Cardiac muscle cell (in vitro differentiated cells and primary cell): ENCODE measurements at regions not wholly inside any gene's neighbourhood (a gene's known extent, or its start where the extent isn't known, plus 50 kb on each side); places are given as distances from the start of the nearest gene placed in this dataset.
A peak's percentile ranks its signal among the peaks of the same experiment; 100 is the strongest.
"Not testable (repeated sequence)": the region's sequence is repeated elsewhere in the genome, so short reads cannot be mapped to it uniquely, and the experiment has no call there.

Source experiments
- DNase-seq, 2 donors: peaks; one replicate each; pipeline versions ENCODE4 v3.0.0 to v3.0.0-alpha.2; 2010 to 2017; ENCODE audit warnings: low read depth in 1 of 2, low spot score in 1 of 2
- H3K27ac ChIP-seq: fragments of 200-600 bp; sonication (generic); 2 replicates; pipeline ENCODE4 v1.5.1; 2016
- H3K27me3 ChIP-seq: fragments of 200-600 bp; sonication (generic); 2 replicates; pipeline ENCODE4 v1.6.0; 2016; ENCODE audit warnings: control low read depth
- H3K36me3 ChIP-seq: fragments of 200-600 bp; sonication (generic); 2 replicates; pipeline ENCODE4 v1.5.1; 2016; ENCODE audit warnings: control low read depth
- H3K4me1 ChIP-seq: fragments of 200-600 bp; sonication (generic); 2 replicates; pipeline ENCODE4 v1.8.1; 2017; ENCODE audit warnings: low read depth, mild to moderate bottlenecking, mixed run types
- H3K4me3 ChIP-seq: fragments of 200-600 bp; sonication (generic); 2 replicates; pipeline ENCODE4 v1.5.1; 2016; ENCODE audit warnings: mild to moderate bottlenecking
- H3K9me3 ChIP-seq: fragments of 200-600 bp; sonication (generic); 2 replicates; pipeline ENCODE4 v1.5.1; 2017; ENCODE audit warnings: low read depth, mild to moderate bottlenecking, control low read depth

- DNase-seq = peak; percentile 3 to 13
- H3K27me3 ChIP-seq, H3K27ac ChIP-seq, H3K9me3 ChIP-seq, H3K4me1 ChIP-seq, H3K36me3 ChIP-seq: not testable (repeated sequence)
- H3K4me3 ChIP-seq = peak overlapping the region; percentile 34
Measured at GRCh38 chr15:32536507-32537172, 56.6 kb upstream of the GOLGA8N start.

- H3K4me3 ChIP-seq, H3K4me1 ChIP-seq, H3K27me3 ChIP-seq, DNase-seq, H3K9me3 ChIP-seq, H3K36me3 ChIP-seq, H3K27ac ChIP-seq: not testable (repeated sequence)
Measured at GRCh38 chr15:32536057-32536493, 57.2 kb upstream of the GOLGA8N start.

GRCh38 chr15:32535150-32535898 lies 57.9 kb upstream of the GOLGA8N start:
- DNase-seq, H3K27ac ChIP-seq, H3K27me3 ChIP-seq, H3K4me1 ChIP-seq, H3K4me3 ChIP-seq, H3K36me3 ChIP-seq, H3K9me3 ChIP-seq: not testable (repeated sequence)

GRCh38 chr15:32522900-32523299 lies 67.5 kb upstream of the GOLGA8O start:
- not testable (repeated sequence) for H3K27ac ChIP-seq, H3K4me3 ChIP-seq, H3K9me3 ChIP-seq, H3K4me1 ChIP-seq, H3K27me3 ChIP-seq, H3K36me3 ChIP-seq, DNase-seq

GRCh38 chr15:32522421-32522820 lies 67.0 kb upstream of the GOLGA8O start:
- H3K27me3 ChIP-seq = not testable (repeated sequence)

GRCh38 chr15:32518976-32519375 lies 63.5 kb upstream of the GOLGA8O start:
- DNase-seq, H3K4me1 ChIP-seq, H3K27ac ChIP-seq, H3K27me3 ChIP-seq, H3K4me3 ChIP-seq, H3K9me3 ChIP-seq, H3K36me3 ChIP-seq: not testable (repeated sequence)

More at GRCh38 chr15:32522421-32522820, 67.0 kb upstream of the GOLGA8O start:
- not testable (repeated sequence) for DNase-seq, H3K36me3 ChIP-seq, H3K4me1 ChIP-seq, H3K4me3 ChIP-seq, H3K27ac ChIP-seq, H3K9me3 ChIP-seq

- not testable (repeated sequence) for H3K27ac ChIP-seq, H3K36me3 ChIP-seq
Measured at GRCh38 chr15:32518013-32518412, 62.6 kb upstream of the GOLGA8O start.

GRCh38 chr15:32516954-32517353 lies 61.5 kb upstream of the GOLGA8O start:
- not testable (repeated sequence) for H3K27ac ChIP-seq, H3K27me3 ChIP-seq, H3K4me1 ChIP-seq, H3K4me3 ChIP-seq, H3K9me3 ChIP-seq, DNase-seq, H3K36me3 ChIP-seq

More at GRCh38 chr15:32518013-32518412, 62.6 kb upstream of the GOLGA8O start:
- H3K4me1 ChIP-seq, DNase-seq, H3K27me3 ChIP-seq, H3K9me3 ChIP-seq, H3K4me3 ChIP-seq: not testable (repeated sequence)

- DNase-seq, H3K36me3 ChIP-seq, H3K27me3 ChIP-seq, H3K27ac ChIP-seq, H3K4me1 ChIP-seq, H3K4me3 ChIP-seq, H3K9me3 ChIP-seq: not testable (repeated sequence)
Measured at GRCh38 chr15:32513378-32513777, 57.9 kb upstream of the GOLGA8O start.

GRCh38 chr15:32510027-32510426 lies 54.6 kb upstream of the GOLGA8O start:
- not testable (repeated sequence) for H3K36me3 ChIP-seq, H3K27ac ChIP-seq, H3K4me3 ChIP-seq, H3K9me3 ChIP-seq, H3K27me3 ChIP-seq, DNase-seq, H3K4me1 ChIP-seq

- not testable (repeated sequence) for DNase-seq, H3K36me3 ChIP-seq, H3K4me1 ChIP-seq, H3K27ac ChIP-seq, H3K27me3 ChIP-seq, H3K4me3 ChIP-seq, H3K9me3 ChIP-seq
Measured at GRCh38 chr15:32508081-32508480, 52.6 kb upstream of the GOLGA8O start.

GRCh38 chr15:32506787-32507186 lies 51.4 kb upstream of the GOLGA8O start:
- not testable (repeated sequence) for H3K4me3 ChIP-seq, H3K27me3 ChIP-seq, H3K4me1 ChIP-seq, H3K27ac ChIP-seq, DNase-seq, H3K36me3 ChIP-seq, H3K9me3 ChIP-seq

- not testable (repeated sequence) for H3K27me3 ChIP-seq, H3K4me1 ChIP-seq, H3K27ac ChIP-seq, H3K4me3 ChIP-seq, H3K9me3 ChIP-seq, DNase-seq, H3K36me3 ChIP-seq
Measured at GRCh38 chr15:32505633-32506032, 50.2 kb upstream of the GOLGA8O start.
